ENCODE measurements at regions not wholly inside any gene's neighbourhood (a gene's known extent, or its start where the extent isn't known, plus 50 kb on each side); places are given as distances from the start of the nearest gene placed in this dataset.

DNA sequence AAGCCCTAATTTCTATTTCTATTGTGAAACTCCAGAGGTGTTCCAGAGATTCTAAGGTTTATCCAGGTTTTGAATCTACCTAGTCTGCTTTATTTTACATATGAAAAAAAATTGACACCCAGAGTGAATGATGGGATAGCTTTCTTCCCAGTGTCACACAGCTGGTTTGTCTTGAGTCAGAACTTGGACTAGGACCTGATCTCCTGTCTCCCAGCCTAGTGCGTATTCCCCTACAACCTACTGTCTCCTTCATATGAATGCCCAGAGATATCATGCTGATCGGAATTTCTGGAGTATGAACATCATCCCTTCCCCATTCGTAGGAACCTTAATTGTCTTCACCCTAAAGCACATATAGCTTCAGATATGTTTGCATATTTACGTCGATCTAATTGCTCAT is 524.2 kb downstream of the SPATA31D1 start:
- no peak for DNase-seq

DNA sequence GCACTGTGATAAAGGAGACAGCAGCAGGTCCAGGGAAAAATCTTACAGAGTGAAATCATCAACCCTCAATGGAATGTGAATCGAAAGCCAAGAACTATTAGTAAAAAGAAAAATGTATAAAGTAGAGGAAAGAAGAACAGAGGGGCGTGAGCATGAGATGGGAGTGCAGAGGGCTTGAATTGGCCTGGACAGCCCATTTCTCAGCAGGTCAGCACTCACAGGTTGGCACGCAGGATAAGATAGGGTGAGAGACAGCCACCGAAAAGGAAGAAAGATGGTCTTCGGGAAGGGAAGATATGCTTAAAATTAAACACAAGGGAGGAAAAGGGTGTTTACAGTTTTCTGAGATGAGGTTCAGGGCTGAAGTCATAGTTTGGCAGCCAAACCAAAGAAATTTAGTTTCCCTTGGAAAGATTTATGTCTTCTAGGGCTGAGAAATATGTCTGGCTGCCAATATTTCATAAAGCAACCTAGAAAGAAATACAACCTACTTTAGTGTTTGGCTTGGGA is 524.7 kb downstream of the SPATA31D1 start:
- DNase-seq: no peak

DNA sequence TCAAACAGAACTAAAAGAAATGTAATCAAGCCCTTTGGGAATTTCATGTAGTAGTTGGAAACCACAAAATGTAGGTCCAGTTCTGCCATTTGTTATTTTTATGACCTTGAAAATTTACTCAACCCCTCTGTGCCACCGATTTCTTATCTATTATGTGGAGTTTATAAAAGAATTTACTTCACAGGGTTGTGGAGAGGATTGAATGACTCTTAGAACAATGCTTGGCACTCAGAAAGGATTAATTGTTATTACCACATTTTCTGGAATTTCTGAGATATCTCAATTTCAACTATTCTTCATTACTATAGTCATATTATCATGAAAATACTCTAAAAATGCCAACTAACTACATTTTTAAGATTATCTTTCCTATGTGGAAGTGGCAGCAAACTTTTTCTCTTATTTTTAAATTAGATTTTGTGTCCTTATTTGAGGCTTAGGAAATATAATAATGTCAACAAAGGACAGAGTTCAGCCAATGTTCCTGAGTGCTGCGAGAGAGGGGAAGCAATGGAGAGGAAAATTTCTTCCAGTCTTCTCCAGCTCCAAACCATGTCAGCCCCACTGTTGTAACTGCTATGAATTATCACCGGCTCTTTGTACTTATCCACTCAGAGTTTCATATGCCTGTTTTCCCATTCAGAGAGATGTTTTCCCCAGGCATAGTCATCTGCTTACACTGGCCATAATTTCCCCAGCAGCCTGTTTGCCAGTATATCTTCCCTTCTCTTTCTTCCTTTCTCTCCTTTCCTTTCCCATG is 525.6 kb downstream of the SPATA31D1 start:
- DNase-seq: no peak

DNA sequence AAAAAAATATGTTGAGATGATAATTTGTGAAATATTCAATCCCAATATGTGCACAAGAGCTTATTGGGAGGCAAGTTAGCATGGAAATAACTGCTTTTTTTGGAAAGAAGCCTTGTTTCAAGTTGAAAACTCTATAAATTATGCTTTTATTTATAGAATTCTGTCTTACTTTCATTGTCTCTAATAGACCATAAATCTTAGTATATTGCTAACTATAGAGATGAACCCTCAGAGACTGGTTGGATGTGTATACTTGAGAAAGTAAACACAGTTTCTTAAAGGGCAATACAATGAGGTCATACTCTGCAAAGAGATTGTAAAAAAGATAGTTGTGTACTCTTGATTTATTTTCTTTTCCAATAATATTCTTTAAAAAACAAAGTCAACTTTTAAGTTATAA is 530.3 kb downstream of the SPATA31D1 start:
- DNase-seq: no peak

DNA sequence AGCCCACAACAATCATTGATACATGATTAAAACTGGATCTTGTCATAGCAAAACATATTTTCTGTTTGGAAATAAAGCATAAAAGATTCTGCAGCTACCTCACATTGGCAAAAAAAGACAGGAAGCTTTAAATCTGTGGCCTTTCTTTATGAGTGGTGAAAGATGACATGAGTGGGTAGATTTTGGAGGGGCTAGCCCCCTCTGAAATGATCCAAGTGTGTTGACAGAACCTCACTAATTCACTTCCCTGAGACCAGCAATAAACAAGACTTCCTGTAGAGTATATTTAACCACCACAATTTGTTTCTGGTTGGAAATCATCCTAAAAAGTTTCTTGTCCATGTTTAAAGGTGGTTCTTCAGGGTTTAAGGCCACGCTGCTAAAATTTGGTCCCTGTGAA is 530.8 kb downstream of the SPATA31D1 start:
- no peak for DNase-seq

DNA sequence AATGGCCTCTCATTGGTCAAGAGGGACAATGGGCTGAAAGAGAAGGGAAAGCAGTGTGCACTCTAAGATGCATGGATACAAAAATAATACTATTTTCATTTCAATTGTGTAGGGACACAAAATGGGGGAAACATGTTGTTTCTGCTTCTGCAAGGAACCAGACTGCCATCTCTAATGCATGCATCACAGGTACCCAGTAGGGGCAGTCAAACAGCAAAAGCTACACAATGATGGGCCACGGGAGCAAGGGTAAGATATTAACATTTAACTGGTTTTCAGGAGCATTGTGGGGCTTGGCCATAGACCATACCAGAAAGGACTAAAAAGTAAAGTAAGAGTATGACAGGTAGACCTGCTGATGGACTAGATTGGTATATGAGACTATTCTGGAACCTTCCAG is 535.8 kb downstream of the SPATA31D1 start:
- DNase-seq: no peak

DNA sequence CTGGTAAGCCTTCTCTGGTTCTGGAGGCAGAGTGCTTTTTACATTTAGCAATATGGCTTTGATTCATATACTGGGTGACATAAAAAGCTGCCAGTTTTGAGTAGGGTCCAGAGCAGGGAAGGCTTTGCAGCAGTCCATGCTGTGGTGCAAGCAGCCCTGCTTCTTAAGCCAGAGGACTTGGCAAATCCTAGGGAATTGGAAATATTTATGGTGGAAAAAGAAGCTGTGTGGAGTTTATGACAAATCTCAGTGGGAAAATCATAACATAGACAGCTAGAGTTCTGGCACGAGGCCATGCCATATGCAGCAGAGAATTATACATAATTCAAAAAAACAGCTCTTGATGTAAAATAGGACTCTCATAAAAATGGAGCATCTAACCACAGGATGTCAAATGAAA is 536.4 kb downstream of the RASEF start:
- DNase-seq: no peak

DNA sequence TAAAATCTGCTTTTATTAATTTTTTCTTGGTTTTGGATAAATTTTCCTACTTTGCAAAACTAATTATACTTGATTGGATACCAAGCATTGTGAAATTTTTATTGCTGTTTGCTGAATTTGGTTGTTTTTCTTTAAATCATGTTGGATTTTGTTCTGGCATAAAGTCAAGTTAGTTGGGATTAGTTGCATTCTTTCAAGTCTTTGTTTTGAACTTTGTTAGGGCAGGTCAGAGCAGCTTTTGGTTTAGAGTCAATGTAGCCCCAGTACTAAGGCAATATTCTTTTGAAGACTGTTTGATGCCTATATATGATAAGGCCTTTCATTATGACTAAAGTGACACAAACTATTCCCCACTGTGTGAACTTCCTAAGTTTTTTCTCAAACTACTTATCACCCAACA is 531.1 kb downstream of the RASEF start:
- no peak for DNase-seq

DNA sequence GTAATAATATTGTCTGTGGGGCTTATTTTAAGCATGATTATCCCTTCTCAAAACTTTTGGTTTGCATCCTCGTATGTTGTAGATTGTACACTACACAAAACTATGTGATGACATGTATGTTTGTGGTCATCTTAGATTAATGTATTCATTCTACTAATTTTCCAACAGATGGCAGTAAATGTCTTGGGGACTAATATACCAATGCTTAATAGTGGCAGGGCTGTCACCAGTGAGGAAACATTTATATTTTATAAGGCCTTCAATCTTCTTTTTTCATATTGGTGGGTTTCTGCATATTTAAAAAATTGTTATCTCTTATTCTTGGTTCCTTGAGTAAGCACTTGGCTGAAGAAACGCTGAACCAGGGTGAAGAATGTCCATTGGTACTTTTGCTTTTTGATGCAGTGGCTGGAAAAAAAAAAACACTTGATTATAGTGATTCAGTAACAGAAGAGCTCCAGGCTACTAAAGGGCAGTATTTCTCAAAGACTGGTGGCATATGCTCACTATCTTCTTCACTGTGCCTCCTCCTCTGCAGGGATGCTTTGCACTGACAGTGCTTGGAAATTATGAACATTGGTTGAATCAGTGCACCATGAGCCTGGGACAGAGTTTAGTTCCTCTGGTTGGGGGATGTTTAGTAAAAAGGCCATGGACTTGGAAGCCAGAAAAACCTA is 530.3 kb downstream of the RASEF start:
- DNase-seq: peak in 1 of 2 experiments; percentile 7

DNA sequence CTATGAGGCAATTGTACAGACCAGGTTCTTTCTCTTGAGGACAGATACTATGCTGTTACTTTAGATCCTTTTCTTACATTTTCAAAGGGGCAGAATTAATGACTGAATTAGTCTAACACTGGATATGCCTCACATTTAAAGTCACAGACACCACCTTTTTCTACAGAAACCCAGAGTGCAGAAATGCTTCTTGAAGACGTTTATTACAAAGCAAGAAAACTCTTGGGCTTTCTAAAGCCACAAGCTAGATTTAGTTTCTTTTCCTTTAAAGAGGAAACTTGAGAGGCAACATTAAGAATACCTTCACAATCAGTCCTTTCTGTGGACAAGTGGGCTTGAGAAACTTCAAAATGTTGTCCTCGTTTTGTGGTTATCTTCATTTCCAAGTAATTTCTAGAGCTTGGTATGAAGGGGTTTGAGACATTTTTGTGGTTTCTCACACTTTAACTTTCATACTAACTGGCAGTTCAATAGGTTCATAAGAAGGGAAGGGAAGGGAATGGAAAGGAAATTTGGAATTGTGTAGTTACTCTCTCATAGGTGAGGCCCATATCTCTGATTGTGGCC is 527.4 kb downstream of the RASEF start:
- DNase-seq: no peak

DNA sequence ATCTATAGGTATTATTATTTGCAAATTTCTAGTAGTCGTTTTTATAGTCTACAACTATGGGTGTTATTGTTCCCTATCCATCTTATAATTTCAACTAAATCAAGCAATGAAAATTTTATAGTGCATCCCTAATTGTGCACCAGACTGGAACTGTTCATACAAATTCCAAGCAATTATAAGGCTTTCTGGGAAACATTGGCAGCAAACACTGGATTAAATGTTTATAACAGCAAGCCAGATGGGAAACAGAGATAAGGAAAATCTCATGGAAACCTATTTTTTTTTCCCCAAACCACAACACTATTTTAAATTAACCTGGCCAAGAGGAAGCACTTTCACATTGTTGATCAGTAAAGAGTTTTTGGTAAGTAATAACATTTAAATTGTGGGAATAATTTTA is 524.3 kb downstream of the RASEF start:
- no peak for DNase-seq

DNA sequence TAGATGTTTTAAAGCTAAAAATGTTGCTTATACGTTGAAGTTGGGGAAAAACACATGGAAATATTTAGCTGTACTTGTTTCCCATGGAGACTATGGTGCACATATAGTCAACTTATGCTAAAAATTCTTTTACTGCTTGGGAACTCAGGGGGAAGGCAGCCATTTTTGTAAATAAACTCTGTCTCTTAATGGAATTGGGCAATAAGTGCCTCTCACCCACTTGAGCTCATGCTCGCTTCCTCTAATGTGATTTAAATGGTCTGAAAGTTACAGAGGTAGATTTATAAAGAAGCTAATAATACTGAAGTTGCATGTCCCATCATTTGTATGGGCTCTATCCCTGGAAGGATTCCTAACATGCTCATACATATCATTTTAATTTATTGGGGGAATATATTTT is 523.8 kb downstream of the RASEF start:
- no peak for DNase-seq

DNA sequence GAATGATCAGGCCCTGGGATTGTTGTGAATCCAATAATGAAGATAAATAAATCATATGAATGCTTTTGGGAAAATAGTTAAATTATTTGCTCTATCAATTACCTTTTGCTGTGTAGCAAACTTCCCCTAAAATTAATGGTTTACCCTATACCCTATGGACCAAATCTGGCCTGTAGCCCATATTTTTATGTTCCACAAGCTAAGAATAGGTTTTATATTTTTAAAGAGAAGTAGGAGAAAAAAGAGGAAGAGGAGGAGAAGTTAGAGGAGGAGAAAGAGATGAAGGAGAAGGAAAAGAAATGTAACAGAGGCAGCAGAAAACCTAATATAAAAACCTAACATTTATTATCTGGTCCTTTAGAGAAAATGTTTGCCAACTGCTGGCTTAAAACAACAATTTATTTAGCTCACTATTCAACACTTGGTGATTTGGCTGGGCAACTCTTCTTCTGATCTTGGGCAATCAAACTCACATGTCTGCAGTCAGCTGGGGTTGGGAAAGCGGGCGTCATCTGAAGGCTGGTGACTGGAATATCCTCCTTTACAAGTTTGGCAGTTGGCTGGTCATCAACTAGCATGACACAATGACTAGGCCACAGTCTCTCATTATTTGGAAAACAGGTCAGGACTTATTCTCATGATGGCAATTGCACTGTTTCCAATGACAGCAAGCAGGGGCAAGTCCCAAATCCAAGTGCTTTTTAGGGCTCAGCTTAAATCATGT is 522.9 kb downstream of the RASEF start:
- no peak for DNase-seq

DNA sequence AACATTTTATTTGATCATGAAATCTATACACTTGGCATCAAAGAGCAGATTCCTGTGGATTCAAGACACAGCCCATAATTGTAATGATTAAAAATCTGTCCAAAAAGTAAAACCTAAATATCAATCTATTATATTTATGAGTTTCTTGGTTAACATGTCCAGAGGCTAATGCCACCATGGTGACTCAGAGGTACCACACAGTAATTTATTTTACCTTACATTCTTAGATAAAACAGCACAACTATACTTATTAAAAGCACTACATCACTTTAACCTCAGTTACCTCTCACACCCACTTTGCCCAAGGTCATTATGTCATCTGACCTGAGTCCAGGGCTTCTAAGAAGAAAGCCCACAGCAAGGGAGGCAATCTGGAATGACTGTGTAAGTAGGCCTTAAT is 519.2 kb downstream of the RASEF start:
- DNase-seq: no peak

DNA sequence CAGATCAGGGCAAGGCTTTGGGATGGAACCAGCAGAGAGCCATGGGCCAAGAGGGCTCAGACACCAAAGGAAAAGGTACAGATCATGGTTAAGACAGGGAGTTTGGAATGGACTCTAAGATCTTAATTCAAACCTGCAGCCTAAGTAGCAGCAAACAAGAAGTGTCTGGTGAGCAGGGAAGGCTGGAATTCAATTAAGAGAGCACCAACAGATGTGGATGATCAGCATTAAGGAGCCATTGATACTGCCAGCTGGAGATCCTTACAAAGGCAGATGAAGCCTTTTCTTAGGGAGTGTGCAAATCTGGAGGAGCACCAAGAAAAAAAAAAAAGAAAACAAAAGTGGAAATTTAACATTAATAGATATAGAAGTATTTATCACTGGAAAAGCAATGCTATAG is 516.8 kb downstream of the RASEF start:
- DNase-seq: peak in 1 of 2 experiments; percentile 57

DNA sequence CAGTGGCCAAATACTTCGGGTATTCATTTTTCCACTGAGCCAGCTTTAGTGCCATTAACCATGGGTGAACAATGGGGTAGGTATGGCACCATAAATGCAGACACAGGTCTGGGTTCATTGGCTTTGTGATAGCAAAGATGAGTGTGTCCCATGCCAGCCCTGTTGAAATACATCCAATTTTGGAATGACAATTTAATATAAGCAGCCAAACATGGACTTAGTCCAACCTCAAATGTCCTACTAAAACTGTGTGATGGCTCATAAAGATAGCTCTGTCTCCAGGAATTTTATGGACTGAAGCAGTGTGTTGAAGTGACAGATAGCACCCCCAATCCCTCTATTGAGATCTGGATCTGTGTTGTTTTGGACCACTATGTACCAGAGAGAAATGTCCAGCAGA is 514.9 kb downstream of the RASEF start:
- no peak for DNase-seq

DNA sequence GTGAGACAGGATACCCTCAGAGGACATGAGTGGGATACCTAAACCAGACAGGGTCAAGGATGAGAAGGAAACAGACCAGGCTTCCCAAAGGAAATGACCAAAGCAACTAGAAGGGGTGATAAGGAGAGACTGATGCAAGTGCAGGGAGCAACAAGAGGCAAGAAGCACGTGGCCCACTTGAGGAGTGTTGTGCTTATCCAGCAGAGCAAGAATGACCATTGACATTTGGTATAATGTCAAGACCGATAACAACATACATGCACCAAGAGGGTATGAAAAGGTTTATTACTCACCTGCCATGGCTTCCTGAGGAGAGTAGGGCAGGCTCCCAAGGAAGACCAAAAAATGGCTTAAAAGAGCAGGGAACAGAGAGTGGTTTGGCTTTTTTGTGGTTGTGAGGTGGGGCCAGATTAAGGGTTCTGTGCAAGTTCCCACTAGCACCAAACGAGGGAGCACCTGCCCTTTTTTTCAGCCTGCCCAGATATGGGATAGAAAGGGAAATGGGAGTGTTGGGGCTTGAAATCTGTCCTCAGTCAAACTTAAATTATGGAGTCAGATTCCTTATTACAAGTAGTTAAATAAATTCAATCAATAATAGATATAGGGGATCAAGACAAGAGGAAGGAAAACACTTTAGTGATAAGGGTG is 513.6 kb downstream of the RASEF start:
- DNase-seq: no peak

DNA sequence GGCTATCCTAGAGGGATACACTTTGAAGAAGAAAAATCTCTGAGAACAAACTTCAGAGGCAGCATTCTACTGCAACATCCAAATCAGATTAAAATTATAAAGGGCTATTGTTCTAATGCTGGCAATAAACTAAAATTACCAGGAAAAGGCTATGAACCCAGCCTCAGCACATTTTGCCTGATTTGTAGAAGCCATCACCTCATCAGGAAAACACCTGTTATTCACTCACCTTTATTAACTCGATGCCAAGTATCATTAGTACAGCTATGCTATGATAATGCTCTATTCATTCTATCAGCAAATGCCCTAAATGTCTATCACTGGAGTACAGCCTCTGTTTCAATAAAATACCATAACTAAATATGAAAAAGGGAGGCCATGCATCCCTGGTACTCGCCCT is 510.2 kb downstream of the RASEF start:
- DNase-seq: no peak

DNA sequence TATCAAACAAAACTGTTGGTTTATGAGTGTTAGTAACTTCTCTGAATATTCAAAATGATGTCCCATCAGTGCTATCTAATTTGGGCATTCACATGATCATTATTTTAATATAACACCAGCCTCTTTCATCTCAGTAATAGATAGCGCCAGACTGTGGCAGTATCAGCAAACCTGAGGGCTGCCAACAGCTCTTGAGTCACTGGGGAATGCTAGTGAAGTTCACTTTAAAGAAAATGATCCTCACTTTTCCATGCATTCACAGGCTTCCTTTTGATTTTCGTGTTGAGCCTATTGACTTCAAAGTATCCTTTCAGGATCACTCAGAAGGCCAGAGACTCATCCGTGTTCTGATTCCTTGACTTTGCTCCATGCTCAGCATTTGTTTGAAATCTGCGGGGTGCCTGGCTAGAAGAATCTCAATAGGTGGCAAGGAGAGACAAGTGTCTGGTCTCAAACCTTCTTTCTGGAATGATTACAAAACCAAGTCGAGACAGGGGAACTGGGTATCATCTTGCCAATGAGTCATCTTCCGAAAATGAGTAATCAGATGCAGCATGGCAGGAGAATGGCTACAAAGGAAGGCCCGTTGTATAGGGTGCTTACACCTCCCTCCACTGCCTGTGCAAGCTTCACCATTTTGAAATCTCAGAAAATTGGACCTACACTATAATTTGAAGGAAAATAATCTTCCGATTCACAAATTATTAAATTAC is 509.1 kb downstream of the RASEF start:
- DNase-seq: no peak

DNA sequence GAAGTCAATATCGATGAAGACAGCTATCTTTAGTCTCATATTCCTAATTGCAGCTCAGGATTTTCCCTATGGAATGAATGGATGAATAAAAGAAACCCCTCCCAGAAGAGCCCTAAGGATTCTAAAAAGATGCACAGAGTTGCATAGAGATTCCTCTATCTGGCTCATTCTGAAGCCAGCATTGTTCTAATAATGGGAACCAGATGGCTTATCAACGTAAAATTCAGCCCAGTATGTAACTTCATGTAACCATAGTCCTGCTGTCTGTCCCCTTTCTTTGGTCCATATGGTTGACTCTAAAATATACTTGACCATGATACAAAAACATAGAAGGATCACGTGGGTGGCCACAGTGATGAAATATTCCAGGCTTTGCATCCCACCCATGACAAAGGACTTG is 508.6 kb downstream of the RASEF start:
- no peak for DNase-seq

DNA sequence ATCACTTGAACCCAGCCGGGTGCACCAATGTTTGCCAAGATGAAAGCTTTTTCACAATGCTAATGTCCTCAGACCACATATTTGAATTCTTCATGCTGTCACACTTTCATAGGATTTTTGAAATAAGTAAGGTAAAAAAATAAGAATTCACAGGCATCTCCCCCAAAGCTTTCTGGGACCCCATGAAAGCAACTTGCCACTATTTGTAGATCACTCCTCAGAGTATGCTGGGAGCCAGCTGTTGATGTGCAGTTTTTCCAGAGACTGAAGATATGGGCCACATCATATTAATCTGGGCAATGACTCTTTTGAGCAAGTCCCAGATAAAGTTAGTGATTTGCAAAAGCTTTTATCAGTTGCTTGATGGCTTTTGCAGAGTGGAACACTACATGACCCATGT is 507.9 kb downstream of the RASEF start:
- no peak for DNase-seq

DNA sequence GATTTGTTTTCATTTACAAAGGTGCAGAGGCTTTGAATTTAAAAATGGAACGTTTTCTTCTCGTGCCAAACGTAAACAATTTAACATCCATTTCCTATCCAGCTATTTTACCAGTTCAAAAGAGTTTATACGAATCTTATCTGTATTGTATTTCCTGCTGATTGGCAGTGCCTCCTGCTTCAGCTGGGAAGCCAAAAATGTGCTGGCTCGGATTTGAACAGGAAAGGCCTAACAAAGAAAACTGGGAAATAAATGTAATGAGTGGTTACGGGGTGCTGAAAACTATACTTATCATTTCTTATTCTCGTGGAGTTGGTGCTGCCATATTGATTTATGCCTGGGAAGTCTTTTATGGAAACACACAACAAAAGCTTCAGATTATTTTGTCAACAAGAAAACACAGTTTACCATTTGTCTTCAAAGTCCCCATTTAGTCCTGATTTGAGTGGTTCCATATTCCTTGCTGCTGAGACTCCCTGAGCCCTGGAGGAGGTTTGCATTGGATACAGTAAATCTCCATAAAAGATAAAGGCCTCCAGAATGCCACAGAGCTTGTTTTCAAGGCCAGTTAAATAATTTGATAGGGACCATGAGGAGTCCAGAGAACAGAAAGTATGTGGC is 507.4 kb downstream of the RASEF start:
- DNase-seq: no peak
